HepG2 (cell line): ENCODE measurements at regions not wholly inside any gene's neighbourhood (a gene's known extent, or its start where the extent isn't known, plus 50 kb on each side); places are given as distances from the start of the nearest gene placed in this dataset.

Experiments
- CBFB ChIP-seq: sonication (generic); formaldehyde crosslinking; IDR thresholded peaks from 2 replicates; pipeline ENCODE4 v1.4.0; 2020; ENCODE audit warnings: missing genetic modification reagents
- FOXA3 ChIP-seq: IDR thresholded peaks from 2 replicates; pipeline ENCODE4 v1.6.1; 2016; ENCODE audit warnings: missing genetic modification reagents, missing compliant biosample characterization
- IRF1 ChIP-seq: sonication (generic); formaldehyde crosslinking; IDR thresholded peaks from 2 replicates; pipeline ENCODE4 v1.4.0; 2020; ENCODE audit warnings: low read depth, mild to moderate bottlenecking, missing genetic modification reagents
- NFE2L1 ChIP-seq: sonication (generic); formaldehyde crosslinking; IDR thresholded peaks from 2 replicates; pipeline ENCODE4 v1.4.0; 2020; ENCODE audit warnings: missing genetic modification reagents, mild to moderate bottlenecking, borderline replicate concordance
- NR2C2 ChIP-seq: sonication (generic); formaldehyde crosslinking; IDR thresholded peaks from 2 replicates; pipeline ENCODE4 v1.4.0; 2020; ENCODE audit warnings: missing genetic modification reagents, mild to moderate bottlenecking, moderate library complexity, borderline replicate concordance
- RARA ChIP-seq: IDR thresholded peaks from 2 replicates; pipeline ENCODE4 v1.6.1; 2016; ENCODE audit warnings: missing genetic modification reagents, missing compliant biosample characterization
- RNF2 ChIP-seq: fragments of 450-650 bp; conservative IDR thresholded peaks from 2 replicates; pipeline ENCODE4 v1.6.1; 2016; ENCODE audit warnings: low read depth
- SIX1 ChIP-seq: sonication (generic); formaldehyde crosslinking; IDR thresholded peaks from 2 replicates; pipeline ENCODE4 v1.4.0; 2020; ENCODE audit warnings: missing genetic modification reagents, borderline replicate concordance
- SIX4 ChIP-seq: sonication (generic); formaldehyde crosslinking; IDR thresholded peaks from 2 replicates; pipeline ENCODE4 v1.4.0; 2020; ENCODE audit warnings: missing genetic modification reagents
- SOX5 ChIP-seq: IDR thresholded peaks from 2 replicates; pipeline ENCODE4 v1.6.1; 2016; ENCODE audit warnings: borderline replicate concordance
- ZNF275 ChIP-seq: sonication (generic); formaldehyde crosslinking; IDR thresholded peaks from 2 replicates; pipeline ENCODE4 v1.8.0; 2022; ENCODE audit warnings: missing genetic modification reagents, mild to moderate bottlenecking, inconsistent platforms, borderline replicate concordance
- ZNF292 ChIP-seq: sonication (generic); formaldehyde crosslinking; IDR thresholded peaks from 2 replicates; pipeline ENCODE4 v1.8.1; 2022; ENCODE audit warnings: mild to moderate bottlenecking, low read depth, missing genetic modification reagents, borderline replicate concordance
- ZNF30 ChIP-seq: sonication (generic); formaldehyde crosslinking; IDR thresholded peaks from 2 replicates; pipeline ENCODE4 v1.5.0; 2020; ENCODE audit warnings: mild to moderate bottlenecking, missing genetic modification reagents
- ZNF674 ChIP-seq: sonication (generic); formaldehyde crosslinking; IDR thresholded peaks from 2 replicates; pipeline ENCODE4 v1.5.0; 2020; ENCODE audit warnings: low read depth, mild to moderate bottlenecking, missing genetic modification reagents
- ZNF7 ChIP-seq: IDR thresholded peaks from 2 replicates; pipeline ENCODE4 v1.6.1; 2016; ENCODE audit warnings: missing biosample characterization, missing genetic modification reagents
- ZNF713 ChIP-seq: sonication (generic); formaldehyde crosslinking; IDR thresholded peaks from 2 replicates; pipeline ENCODE4 v1.4.0; 2020; ENCODE audit warnings: mild to moderate bottlenecking, missing genetic modification reagents
- ZNF782 ChIP-seq: sonication (generic); formaldehyde crosslinking; IDR thresholded peaks from 2 replicates; pipeline ENCODE4 v1.4.0; 2020; ENCODE audit warnings: missing genetic modification reagents, mild to moderate bottlenecking, borderline replicate concordance
- ZNF883 ChIP-seq: sonication (generic); formaldehyde crosslinking; IDR thresholded peaks from 2 replicates; pipeline ENCODE4 v1.5.1; 2020; ENCODE audit warnings: mild to moderate bottlenecking, missing genetic modification reagents; ENCODE audit errors: not compliant biosample characterization
- TF ChIP-seq, protein P1 (sequence below): sonication (generic); formaldehyde crosslinking; IDR thresholded peaks from 2 replicates; pipeline ENCODE4 v1.4.0; 2020; ENCODE audit warnings: missing genetic modification reagents
- TF ChIP-seq, protein P2 (sequence below): sonication (generic); formaldehyde crosslinking; conservative IDR thresholded peaks from 2 replicates; pipeline ENCODE4 v1.4.0; 2020; ENCODE audit warnings: missing genetic modification reagents
- TF ChIP-seq, protein P3 (sequence below): sonication (generic); formaldehyde crosslinking; IDR thresholded peaks from 2 replicates; pipeline ENCODE4 v1.5.0; 2020; ENCODE audit warnings: mild to moderate bottlenecking, missing genetic modification reagents, borderline replicate concordance

- TF ChIP-seq ZNF30 (CRISPR knock-in tag) = no peak
- no peak; the same call in 1 of the 2 replicates for TF ChIP-seq ZNF782 (CRISPR knock-in tag)
- TF ChIP-seq SIX1 (CRISPR knock-in tag) = peak; percentile 94
- no peak for TF ChIP-seq ZNF713 (CRISPR knock-in tag)
- TF ChIP-seq NFE2L1 (CRISPR knock-in tag) = no peak
- peak; percentile 88; the same call in 1 of the 2 replicates for TF ChIP-seq IRF1
- TF ChIP-seq SIX4 (CRISPR knock-in tag) = peak; percentile 89
- TF ChIP-seq ZNF7 = no peak
- no peak for TF ChIP-seq CBFB (CRISPR knock-in tag)
- peak; percentile 52; the same call in 1 of the 2 replicates for TF ChIP-seq NR2C2 (CRISPR knock-in tag)
- peak; percentile 72; the same call in 1 of the 2 replicates for TF ChIP-seq RNF2
- TF ChIP-seq RARA (CRISPR knock-in tag) = peak; percentile 60
- TF ChIP-seq ZNF275 (CRISPR knock-in tag) = peak; percentile 76; the same call in 1 of the 2 replicates
- peak; percentile 100; the same call in 1 of the 2 replicates for TF ChIP-seq ZNF292
- no peak for TF ChIP-seq ZNF674 (CRISPR knock-in tag)
- TF ChIP-seq, protein P1, sequence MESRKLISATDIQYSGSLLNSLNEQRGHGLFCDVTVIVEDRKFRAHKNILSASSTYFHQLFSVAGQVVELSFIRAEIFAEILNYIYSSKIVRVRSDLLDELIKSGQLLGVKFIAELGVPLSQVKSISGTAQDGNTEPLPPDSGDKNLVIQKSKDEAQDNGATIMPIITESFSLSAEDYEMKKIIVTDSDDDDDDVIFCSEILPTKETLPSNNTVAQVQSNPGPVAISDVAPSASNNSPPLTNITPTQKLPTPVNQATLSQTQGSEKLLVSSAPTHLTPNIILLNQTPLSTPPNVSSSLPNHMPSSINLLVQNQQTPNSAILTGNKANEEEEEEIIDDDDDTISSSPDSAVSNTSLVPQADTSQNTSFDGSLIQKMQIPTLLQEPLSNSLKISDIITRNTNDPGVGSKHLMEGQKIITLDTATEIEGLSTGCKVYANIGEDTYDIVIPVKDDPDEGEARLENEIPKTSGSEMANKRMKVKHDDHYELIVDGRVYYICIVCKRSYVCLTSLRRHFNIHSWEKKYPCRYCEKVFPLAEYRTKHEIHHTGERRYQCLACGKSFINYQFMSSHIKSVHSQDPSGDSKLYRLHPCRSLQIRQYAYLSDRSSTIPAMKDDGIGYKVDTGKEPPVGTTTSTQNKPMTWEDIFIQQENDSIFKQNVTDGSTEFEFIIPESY = no peak
- peak; percentile 82 for TF ChIP-seq SOX5 (CRISPR knock-in tag)
- TF ChIP-seq, protein P2, sequence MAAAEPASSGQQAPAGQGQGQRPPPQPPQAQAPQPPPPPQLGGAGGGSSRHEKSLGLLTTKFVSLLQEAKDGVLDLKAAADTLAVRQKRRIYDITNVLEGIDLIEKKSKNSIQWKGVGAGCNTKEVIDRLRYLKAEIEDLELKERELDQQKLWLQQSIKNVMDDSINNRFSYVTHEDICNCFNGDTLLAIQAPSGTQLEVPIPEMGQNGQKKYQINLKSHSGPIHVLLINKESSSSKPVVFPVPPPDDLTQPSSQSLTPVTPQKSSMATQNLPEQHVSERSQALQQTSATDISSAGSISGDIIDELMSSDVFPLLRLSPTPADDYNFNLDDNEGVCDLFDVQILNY (CRISPR knock-in tag) = no peak
- TF ChIP-seq FOXA3 (CRISPR knock-in tag) = peak; percentile 55
- TF ChIP-seq, protein P3, sequence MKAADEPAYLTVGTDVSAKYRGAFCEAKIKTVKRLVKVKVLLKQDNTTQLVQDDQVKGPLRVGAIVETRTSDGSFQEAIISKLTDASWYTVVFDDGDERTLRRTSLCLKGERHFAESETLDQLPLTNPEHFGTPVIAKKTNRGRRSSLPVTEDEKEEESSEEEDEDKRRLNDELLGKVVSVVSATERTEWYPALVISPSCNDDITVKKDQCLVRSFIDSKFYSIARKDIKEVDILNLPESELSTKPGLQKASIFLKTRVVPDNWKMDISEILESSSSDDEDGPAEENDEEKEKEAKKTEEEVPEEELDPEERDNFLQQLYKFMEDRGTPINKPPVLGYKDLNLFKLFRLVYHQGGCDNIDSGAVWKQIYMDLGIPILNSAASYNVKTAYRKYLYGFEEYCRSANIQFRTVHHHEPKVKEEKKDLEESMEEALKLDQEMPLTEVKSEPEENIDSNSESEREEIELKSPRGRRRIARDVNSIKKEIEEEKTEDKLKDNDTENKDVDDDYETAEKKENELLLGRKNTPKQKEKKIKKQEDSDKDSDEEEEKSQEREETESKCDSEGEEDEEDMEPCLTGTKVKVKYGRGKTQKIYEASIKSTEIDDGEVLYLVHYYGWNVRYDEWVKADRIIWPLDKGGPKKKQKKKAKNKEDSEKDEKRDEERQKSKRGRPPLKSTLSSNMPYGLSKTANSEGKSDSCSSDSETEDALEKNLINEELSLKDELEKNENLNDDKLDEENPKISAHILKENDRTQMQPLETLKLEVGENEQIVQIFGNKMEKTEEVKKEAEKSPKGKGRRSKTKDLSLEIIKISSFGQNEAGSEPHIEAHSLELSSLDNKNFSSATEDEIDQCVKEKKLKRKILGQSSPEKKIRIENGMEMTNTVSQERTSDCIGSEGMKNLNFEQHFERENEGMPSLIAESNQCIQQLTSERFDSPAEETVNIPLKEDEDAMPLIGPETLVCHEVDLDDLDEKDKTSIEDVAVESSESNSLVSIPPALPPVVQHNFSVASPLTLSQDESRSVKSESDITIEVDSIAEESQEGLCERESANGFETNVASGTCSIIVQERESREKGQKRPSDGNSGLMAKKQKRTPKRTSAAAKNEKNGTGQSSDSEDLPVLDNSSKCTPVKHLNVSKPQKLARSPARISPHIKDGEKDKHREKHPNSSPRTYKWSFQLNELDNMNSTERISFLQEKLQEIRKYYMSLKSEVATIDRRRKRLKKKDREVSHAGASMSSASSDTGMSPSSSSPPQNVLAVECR (CRISPR knock-in tag) = peak; percentile 64; the same call in 1 of the 2 replicates
- TF ChIP-seq ZNF883 (CRISPR knock-in tag) = no peak
These were observed 87.9 kb upstream of the ITGA6 start (continued) for GRCh38 chr2:172339371-172340010.
